Nephron progenitor cell (in vitro differentiated cells): ENCODE measurements at regions not wholly inside any gene's neighbourhood (a gene's known extent, or its start where the extent isn't known, plus 50 kb on each side); places are given as distances from the start of the nearest gene placed in this dataset.

Experiments
- DNase-seq: peaks from one replicate; pipeline ENCODE4 v3.0.0; 2021
- H3K27ac Mint-ChIP-seq: 2 replicates; pipeline ENCODE4 v1.8.0; 2021; ENCODE audit warnings: mild to moderate bottlenecking, moderate library complexity, mixed read lengths
- H3K27me3 Mint-ChIP-seq: 2 replicates; pipeline ENCODE4 v1.8.0; 2021; ENCODE audit warnings: mild to moderate bottlenecking, low read depth, mixed read lengths; ENCODE audit not compliant: poor library complexity
- H3K36me3 Mint-ChIP-seq: 2 replicates; pipeline ENCODE4 v1.8.0; 2021; ENCODE audit warnings: low read depth, mixed read lengths
- H3K4me1 Mint-ChIP-seq: 2 replicates; pipeline ENCODE4 v1.8.0; 2021; ENCODE audit warnings: mixed read lengths
- H3K4me3 Mint-ChIP-seq: 2 replicates; pipeline ENCODE4 v1.8.0; 2021; ENCODE audit warnings: mild to moderate bottlenecking, moderate library complexity, mixed read lengths
- H3K9me3 Mint-ChIP-seq: 2 replicates; pipeline ENCODE4 v1.8.0; 2021; ENCODE audit warnings: mild to moderate bottlenecking, moderate library complexity, mixed read lengths
- CTCF ChIP-seq: fragments of 200-600 bp; sonication (generic); IDR thresholded peaks from 2 replicates; pipeline ENCODE4 v1.5.0; 2021; ENCODE audit warnings: antibody characterized with exemption

- peaks cover 4% of the 10 kb centered on the region for H3K9me3 Mint-ChIP-seq
- TF ChIP-seq CTCF: no peak
- peak; percentile 23 for DNase-seq
- no peaks in the 10 kb centered on the region for H3K36me3 Mint-ChIP-seq
- H3K4me3 Mint-ChIP-seq: no peak overlapping the region
- H3K27me3 Mint-ChIP-seq: no peaks in the 10 kb centered on the region
- peak overlapping the region; percentile 43 for H3K27ac Mint-ChIP-seq
- peaks cover 58% of the 10 kb centered on the region for H3K4me1 Mint-ChIP-seq
These were observed 464.0 kb downstream of the INHBA start for GRCh38 chr7:41238851-41239331.

GRCh38 chr7:41237956-41238355 is 464.9 kb downstream of the INHBA start:
- Mint-ChIP-seq H3K9me3 (peaks cover 4% of the 10 kb centered on the region), H3K4me3 (no peak overlapping the region), H3K27ac (peak overlapping the region; percentile 43), H3K4me1 (peaks cover 58% of the 10 kb centered on the region), H3K27me3 (no peaks in the 10 kb centered on the region), H3K36me3 (no peaks in the 10 kb centered on the region)
- no peak for DNase-seq
- no peak for TF ChIP-seq CTCF

- DNase-seq: no peak
- TF ChIP-seq CTCF: no peak
- Mint-ChIP-seq H3K4me1 (peaks cover 18% of the 10 kb centered on the region), H3K36me3 (peaks cover 22% of the 10 kb centered on the region), H3K27ac (peak overlapping the region; percentile 46), H3K9me3 (peaks cover 45% of the 10 kb centered on the region), H3K27me3 (no peaks in the 10 kb centered on the region), H3K4me3 (no peak overlapping the region)
These were observed 470.8 kb downstream of the INHBA start for GRCh38 chr7:41232086-41232485.

GRCh38 chr7:41224063-41224763 is 478.7 kb downstream of the INHBA start:
- Mint-ChIP-seq H3K36me3 (peaks cover 3% of the 10 kb centered on the region), H3K4me1 (no peaks in the 10 kb centered on the region), H3K4me3 (no peak overlapping the region), H3K9me3 (peaks cover 12% of the 10 kb centered on the region), H3K27ac (no peak overlapping the region), H3K27me3 (no peaks in the 10 kb centered on the region)
- no peak for TF ChIP-seq CTCF
- DNase-seq: no peak

- no peak overlapping the region for H3K4me3 Mint-ChIP-seq
- no peak overlapping the region for H3K27ac Mint-ChIP-seq
- H3K4me1 Mint-ChIP-seq: no peaks in the 10 kb centered on the region
- no peak for DNase-seq
- no peaks in the 10 kb centered on the region for H3K36me3 Mint-ChIP-seq
- H3K9me3 Mint-ChIP-seq: no peaks in the 10 kb centered on the region
- H3K27me3 Mint-ChIP-seq: no peaks in the 10 kb centered on the region
- no peak for TF ChIP-seq CTCF
These were observed 480.1 kb downstream of the INHBA start for GRCh38 chr7:41222746-41223145.

- Mint-ChIP-seq H3K9me3 (no peaks in the 10 kb centered on the region), H3K4me3 (no peak overlapping the region), H3K4me1 (no peaks in the 10 kb centered on the region)
These were observed 482.6 kb downstream of the INHBA start for GRCh38 chr7:41220266-41220665.

More at GRCh38 chr7:41220266-41220665, 482.6 kb downstream of the INHBA start:
- no peak for TF ChIP-seq CTCF
- Mint-ChIP-seq H3K27me3 (no peaks in the 10 kb centered on the region), H3K36me3 (no peaks in the 10 kb centered on the region), H3K27ac (no peak overlapping the region)
- no peak for DNase-seq
